ENCODE measurements at regions not wholly inside any gene's neighbourhood (a gene's known extent, or its start where the extent isn't known, plus 50 kb on each side); places are given as distances from the start of the nearest gene placed in this dataset.

DNA sequence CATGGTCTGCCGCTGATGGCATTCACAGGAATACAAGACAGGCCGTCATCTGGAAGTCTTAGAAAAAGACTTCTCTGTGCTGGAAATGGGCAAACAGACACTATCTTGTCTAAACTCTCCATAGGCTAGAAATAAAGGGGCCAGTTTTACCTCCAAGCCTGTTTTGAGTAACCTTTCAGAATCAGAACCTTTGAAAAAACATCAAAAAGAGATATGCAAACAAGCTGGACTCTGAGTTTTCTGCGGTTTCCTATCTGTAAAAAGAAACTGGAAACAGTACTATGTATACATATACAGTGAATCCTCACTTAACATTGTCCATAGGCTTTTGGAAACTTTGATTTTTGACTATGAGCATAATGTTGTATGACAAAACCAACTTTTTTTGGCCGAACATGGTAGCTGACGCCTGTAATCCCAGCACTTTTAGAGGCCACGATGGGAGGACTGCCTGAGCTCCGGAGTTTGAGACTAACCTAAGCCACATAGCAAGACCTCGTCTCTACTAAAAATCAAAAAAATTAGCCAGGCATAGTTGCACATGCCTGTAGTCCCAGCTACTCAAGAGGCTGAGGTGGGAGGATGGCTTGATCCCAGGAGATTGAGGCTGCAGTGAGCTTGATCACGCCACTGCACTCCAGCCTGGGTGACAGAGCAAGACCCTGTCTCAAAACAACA lies 92.9 kb upstream of the MAX start:
- no peak overlapping the region for H3K4me3 ChIP-seq (ENCODE audit: low read length)
- DNase-seq (ENCODE audit: low read depth), result no peak
- TF ChIP-seq, protein P1, sequence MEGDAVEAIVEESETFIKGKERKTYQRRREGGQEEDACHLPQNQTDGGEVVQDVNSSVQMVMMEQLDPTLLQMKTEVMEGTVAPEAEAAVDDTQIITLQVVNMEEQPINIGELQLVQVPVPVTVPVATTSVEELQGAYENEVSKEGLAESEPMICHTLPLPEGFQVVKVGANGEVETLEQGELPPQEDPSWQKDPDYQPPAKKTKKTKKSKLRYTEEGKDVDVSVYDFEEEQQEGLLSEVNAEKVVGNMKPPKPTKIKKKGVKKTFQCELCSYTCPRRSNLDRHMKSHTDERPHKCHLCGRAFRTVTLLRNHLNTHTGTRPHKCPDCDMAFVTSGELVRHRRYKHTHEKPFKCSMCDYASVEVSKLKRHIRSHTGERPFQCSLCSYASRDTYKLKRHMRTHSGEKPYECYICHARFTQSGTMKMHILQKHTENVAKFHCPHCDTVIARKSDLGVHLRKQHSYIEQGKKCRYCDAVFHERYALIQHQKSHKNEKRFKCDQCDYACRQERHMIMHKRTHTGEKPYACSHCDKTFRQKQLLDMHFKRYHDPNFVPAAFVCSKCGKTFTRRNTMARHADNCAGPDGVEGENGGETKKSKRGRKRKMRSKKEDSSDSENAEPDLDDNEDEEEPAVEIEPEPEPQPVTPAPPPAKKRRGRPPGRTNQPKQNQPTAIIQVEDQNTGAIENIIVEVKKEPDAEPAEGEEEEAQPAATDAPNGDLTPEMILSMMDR (conservative IDR thresholded peaks at IDR 0.05; ENCODE audit: low read length), result no peak

DNA sequence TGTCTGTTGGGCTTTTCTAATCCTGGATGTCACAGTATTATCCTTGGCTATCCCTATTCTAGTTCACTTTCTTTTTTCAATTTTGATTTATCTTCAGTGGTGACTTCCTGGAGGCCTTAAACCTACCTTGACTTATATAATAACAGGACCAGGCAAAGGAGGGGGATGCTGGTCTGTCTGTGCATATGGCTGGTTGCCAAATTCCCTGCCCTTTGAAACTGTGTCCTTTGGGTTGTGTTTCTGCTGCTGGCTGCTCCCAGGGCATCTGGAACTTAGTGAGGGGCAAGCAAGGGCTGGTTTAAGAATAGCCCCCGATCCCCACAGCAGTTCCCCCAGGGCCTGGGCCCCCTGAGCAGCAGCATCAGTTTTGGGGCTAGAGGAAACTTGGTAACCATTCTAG lies 96.0 kb upstream of the MAX start:
- H3K4me3 ChIP-seq (ENCODE audit: low read length), result no peak overlapping the region
- DNase-seq (ENCODE audit: low read depth), result no peak
- TF ChIP-seq, protein P1 (conservative IDR thresholded peaks at IDR 0.05; ENCODE audit: low read length), result no peak

DNA sequence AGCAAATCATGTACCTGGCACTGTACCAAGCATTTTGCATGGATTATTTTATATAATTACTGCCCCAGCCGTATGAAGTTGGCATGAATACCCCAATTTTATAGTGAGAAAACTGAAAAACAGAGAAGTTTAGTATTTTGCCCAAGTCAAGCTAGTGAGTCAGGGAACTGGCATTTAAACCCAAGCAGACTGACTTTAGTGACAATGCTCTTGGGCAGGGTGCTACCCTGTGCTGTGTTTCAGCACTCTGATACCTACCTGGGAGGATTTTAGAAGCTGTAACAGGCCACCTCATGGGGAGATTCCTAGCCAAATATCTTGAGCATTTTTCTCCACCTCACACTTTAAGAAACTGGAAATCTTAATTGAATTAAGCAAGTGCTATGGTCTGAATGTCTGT lies 98.1 kb upstream of the MAX start:
- DNase-seq (ENCODE audit: low read depth), result no peak
- H3K4me3 ChIP-seq (ENCODE audit: low read length), result no peak overlapping the region
- TF ChIP-seq, protein P1 (conservative IDR thresholded peaks at IDR 0.05; ENCODE audit: low read length), result no peak

DNA sequence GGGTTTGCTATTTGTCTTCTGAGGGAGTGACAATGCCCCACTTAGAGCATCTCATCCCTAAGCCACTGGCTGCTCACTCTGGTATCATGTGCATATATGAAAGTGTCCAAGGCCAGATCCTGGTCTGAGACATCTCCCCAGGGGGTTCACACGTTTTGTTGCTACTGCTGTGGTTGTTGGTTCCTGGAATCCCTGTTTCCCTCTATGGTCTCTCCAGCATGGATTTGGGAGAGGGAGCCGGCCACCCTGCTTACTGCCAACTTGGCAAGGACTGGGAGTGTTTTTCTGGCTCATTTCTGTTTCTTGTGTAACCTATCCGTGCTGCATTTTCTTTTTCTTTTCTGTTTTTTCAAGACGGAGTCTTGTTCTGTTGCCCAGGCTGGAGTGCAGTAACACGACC lies 101.3 kb upstream of the MAX start:
- DNase-seq (ENCODE audit: low read depth), result no peak
- TF ChIP-seq, protein P1 (conservative IDR thresholded peaks at IDR 0.05; ENCODE audit: low read length), result no peak
- H3K4me3 ChIP-seq (ENCODE audit: low read length), result no peak overlapping the region

DNA sequence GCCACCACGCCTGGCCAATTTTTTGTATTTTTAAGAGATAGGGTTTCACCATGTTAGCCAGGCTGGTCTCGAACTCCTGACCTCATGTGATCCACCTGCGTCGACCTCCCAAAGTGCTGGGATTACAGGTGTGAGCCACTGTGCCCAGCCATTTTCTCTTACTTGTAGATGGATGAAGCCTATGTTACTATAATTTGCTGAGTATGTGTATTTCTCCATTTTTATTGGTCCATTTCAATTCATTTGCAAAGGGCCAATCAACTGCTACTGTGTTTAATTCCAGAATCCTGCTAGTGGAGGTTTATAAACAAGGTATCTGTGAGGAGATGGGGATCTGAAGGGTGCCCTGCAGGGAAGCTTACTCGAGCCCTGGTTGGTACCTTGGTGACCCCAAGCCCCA lies 101.7 kb upstream of the MAX start:
- no peak overlapping the region for H3K4me3 ChIP-seq (ENCODE audit: low read length)
- TF ChIP-seq, protein P1 (conservative IDR thresholded peaks at IDR 0.05; ENCODE audit: low read length), result no peak
- no peak for DNase-seq (ENCODE audit: low read depth)

DNA sequence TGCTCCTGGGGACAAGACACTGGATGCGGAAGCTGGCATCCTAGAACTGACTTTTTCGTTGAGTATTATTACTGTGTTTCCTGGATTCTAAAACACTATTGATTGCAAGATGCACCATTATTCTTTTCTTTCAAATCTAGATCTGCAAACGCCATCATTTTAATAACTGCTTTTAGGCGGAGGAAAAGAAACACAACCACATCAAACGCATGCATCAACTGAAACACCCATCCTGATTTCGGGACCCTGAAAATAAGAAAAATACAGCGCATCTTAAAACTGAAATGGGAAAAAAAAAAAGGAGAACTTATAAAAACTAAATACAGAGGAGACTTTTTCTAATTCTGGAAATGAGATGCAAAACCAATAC lies 103.7 kb upstream of the MAX start:
- DNase-seq (ENCODE audit: low read depth), result no peak
- H3K4me3 ChIP-seq (ENCODE audit: low read length), result no peak overlapping the region
- TF ChIP-seq, protein P1 (conservative IDR thresholded peaks at IDR 0.05; ENCODE audit: low read length), result no peak

DNA sequence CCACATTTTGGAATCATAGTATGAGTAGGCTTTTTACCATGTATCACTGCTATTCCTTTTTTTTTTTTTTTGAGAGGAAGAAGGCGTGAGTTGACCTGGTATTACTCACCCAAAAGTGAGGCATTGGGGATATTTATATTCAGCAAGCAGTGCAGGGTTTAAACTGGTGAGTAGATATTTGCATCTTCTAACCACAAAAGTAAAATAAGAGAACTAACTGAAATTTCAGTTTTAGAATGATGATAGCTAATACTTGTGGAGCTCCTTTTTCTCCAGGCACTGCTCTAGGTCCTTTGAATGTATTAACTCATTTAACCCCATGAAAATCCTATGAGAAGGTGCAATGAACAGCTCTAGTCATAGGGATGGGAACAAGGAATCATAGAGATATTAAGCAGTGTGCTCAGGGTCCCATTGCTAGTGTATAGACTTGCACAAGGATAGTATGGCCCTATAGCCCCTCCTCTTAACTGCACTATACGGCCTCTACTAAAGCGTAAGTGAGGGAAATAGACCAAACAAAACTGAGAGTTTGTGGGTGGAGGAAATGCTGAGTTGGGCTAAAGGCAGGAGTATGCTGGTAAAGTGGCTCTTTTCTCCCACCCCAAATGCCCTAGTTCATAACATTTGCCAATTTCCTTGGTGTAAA lies 104.3 kb upstream of the MAX start:
- peak; percentile 63 for DNase-seq (ENCODE audit: low read depth)
- TF ChIP-seq, protein P1 (conservative IDR thresholded peaks at IDR 0.05; ENCODE audit: low read length), result no peak
- no peak overlapping the region for H3K4me3 ChIP-seq (ENCODE audit: low read length)
